HCT116 (cell line): ENCODE measurements at regions not wholly inside any gene's neighbourhood (a gene's known extent, or its start where the extent isn't known, plus 50 kb on each side); places are given as distances from the start of the nearest gene placed in this dataset.

Source experiments
- ATAC-seq: fragments of 200-7000 bp; cut with Tn5 transposase; 2 replicates; pipeline ENCODE4 v1.9.1; 2020; ENCODE audit warnings: mild to moderate bottlenecking, moderate library complexity
- BruUV-seq: library from RNA; stranded (reverse); fragments of 400-500 nt; replicated peaks from 2 replicates; lab custom pipeline; 2021; lab: Mats Ljungman, UMichigan
- CTCF ChIA-PET: fragments of 300-600 bp; sonication (Branson Sonifier 250); formaldehyde crosslinking; loops from one replicate; lab custom pipeline; 2021; ENCODE audit warnings: antibody characterized with exemption; lab: Charles Lee
- POLR2A ChIA-PET: fragments of 300-600, 350-600 bp; sonication (Branson Sonifier 250); formaldehyde crosslinking; loops from one replicate; lab custom pipeline; 2021; ENCODE audit warnings: antibody characterized with exemption; lab: Charles Lee
- RAD21 ChIA-PET, 2 experiments: fragments of 300-600 bp; sonication (Branson Sonifier 250); formaldehyde crosslinking; loops; one replicate each; lab custom pipeline; 2023; ENCODE audit warnings: low total read pairs in 2 of 2; ENCODE audit not compliant: uncharacterized antibody in 2 of 2, unreplicated experiment in 2 of 2, low non-redundant PET in 1 of 2; lab: Charles Lee
- DNase-seq: peaks from one replicate; pipeline ENCODE4 v3.0.0-alpha.2; 2010; ENCODE audit warnings: low read depth, low spot score
- H2AFZ ChIP-seq: fragments of 200-600 bp; shearing (Covaris generic), sonication (generic); 2 replicates; pipeline ENCODE4 v1.6.1; 2017; ENCODE audit warnings: low read depth, mixed run types, mixed read lengths, antibody characterized with exemption, low read length; ENCODE audit not compliant: poor library complexity, severe bottlenecking
- H3K27ac ChIP-seq: 2 replicates; pipeline ENCODE4 v1.5.1; 2012; ENCODE audit warnings: low read depth, low read length
- H3K27me3 ChIP-seq: fragments of 200-600 bp; sonication (generic); 2 replicates; pipeline ENCODE4 v1.6.1; 2016; ENCODE audit warnings: mixed run types, low read length, mixed read lengths; ENCODE audit not compliant: insufficient read depth
- H3K36me3 ChIP-seq, 2 experiments: fragments of 200-500 bp in 1 of 2; fragments of 200-600 bp in 1 of 2; sonication (Bioruptor generic) in 1 of 2; sonication (generic) in 1 of 2; 2 replicates each; pipeline versions ENCODE4 v1.5.1 to v1.6.1; 2014 to 2016; ENCODE audit warnings: low read length in 2 of 2, inconsistent platforms in 1 of 2, mixed read lengths in 1 of 2, mixed run types in 1 of 2; ENCODE audit not compliant: insufficient read depth in 2 of 2, control insufficient read depth in 1 of 2
- H3K4me1 ChIP-seq, 2 experiments: fragments of 200-600 bp in 1 of 2; sonication (generic) in 1 of 2; 2 replicates each; pipeline versions ENCODE4 v1.5.1 to v1.6.1; 2012 to 2017; ENCODE audit warnings: low read length in 2 of 2, inconsistent platforms in 1 of 2, mild to moderate bottlenecking in 1 of 2, mixed read lengths in 1 of 2, mixed run types in 1 of 2, moderate library complexity in 1 of 2; ENCODE audit not compliant: insufficient read depth in 2 of 2, control insufficient read depth in 1 of 2
- H3K4me2 ChIP-seq: fragments of 200-600 bp; sonication (generic); 2 replicates; pipeline ENCODE4 v1.6.1; 2017; ENCODE audit warnings: mixed run types, low read length, mixed read lengths
- H3K4me3 ChIP-seq, 2 experiments: fragments of 200-600 bp in 1 of 2; sonication (generic) in 1 of 2; replicated peaks in 1 of 2; 2 replicates each; pipeline ENCODE4 v1.5.1; 2011 to 2016; ENCODE audit warnings: low read length in 2 of 2, control low read depth in 1 of 2, low read depth in 1 of 2, mild to moderate bottlenecking in 1 of 2, mixed read lengths in 1 of 2, mixed run types in 1 of 2
- H3K79me2 ChIP-seq: fragments of 200-600 bp; sonication (generic); 2 replicates; pipeline ENCODE4 v1.6.1; 2017; ENCODE audit warnings: mild to moderate bottlenecking, mixed run types, low read length, moderate library complexity, mixed read lengths; ENCODE audit not compliant: insufficient read depth
- H3K9ac ChIP-seq: fragments of 200-600 bp; sonication (generic); 2 replicates; pipeline ENCODE4 v1.6.1; 2016; ENCODE audit warnings: low read length, mixed read lengths
- H3K9me2 ChIP-seq: fragments of 200-600 bp; sonication (generic), shearing (Covaris generic); 2 replicates; pipeline ENCODE4 v1.6.1; 2017; ENCODE audit warnings: mixed run types, mild to moderate bottlenecking, moderate library complexity; ENCODE audit not compliant: insufficient read depth
- H3K9me3 ChIP-seq, 2 experiments: fragments of 200-500 bp in 1 of 2; fragments of 200-600 bp in 1 of 2; sonication (Bioruptor generic) in 1 of 2; sonication (generic) in 1 of 2; 2 replicates each; pipeline ENCODE4 v1.6.1; 2014 to 2017; ENCODE audit warnings: low read length in 2 of 2, mixed read lengths in 2 of 2, inconsistent platforms in 1 of 2, low read depth in 1 of 2, mild to moderate bottlenecking in 1 of 2, mixed run types in 1 of 2, moderate library complexity in 1 of 2; ENCODE audit not compliant: control insufficient read depth in 1 of 2, insufficient read depth in 1 of 2
- H4K20me1 ChIP-seq: fragments of 200-600 bp; sonication (generic), shearing (Covaris generic); 2 replicates; pipeline ENCODE4 v1.6.1; 2017; ENCODE audit warnings: mixed run types, mild to moderate bottlenecking, moderate library complexity; ENCODE audit not compliant: insufficient read depth
- ATF3 ChIP-seq: IDR thresholded peaks from 2 replicates; pipeline ENCODE4 v1.6.1; 2012
- CBX3 ChIP-seq: IDR thresholded peaks from 2 replicates; pipeline ENCODE4 v1.6.1; 2012; ENCODE audit warnings: low read depth
- CTCF ChIP-seq, 3 experiments: fragments of 200-600 bp in 1 of 3; sonication (generic) in 1 of 3; IDR thresholded peaks in 2 of 3; conservative IDR thresholded peaks in 1 of 3; 2 replicates each; pipeline ENCODE4 v1.5.1; 2012 to 2017; ENCODE audit warnings: low read depth in 2 of 3, low read length in 2 of 3, antibody characterized with exemption in 1 of 3, borderline replicate concordance in 1 of 3, control low read depth in 1 of 3, mild to moderate bottlenecking in 1 of 3, mixed read lengths in 1 of 3, mixed run types in 1 of 3, moderate library complexity in 1 of 3; ENCODE audit not compliant: insufficient read depth in 1 of 3
- EGR1 ChIP-seq: IDR thresholded peaks from 2 replicates; pipeline ENCODE4 v1.6.1; 2012; ENCODE audit warnings: low read depth
- EZH2 ChIP-seq: fragments of 200-600 bp; sonication (generic); IDR thresholded peaks from 2 replicates; pipeline ENCODE4 v1.6.1; 2017; ENCODE audit warnings: antibody characterized with exemption, mixed run types
- FOSL1 ChIP-seq: IDR thresholded peaks from 2 replicates; pipeline ENCODE4 v1.6.1; 2012; ENCODE audit warnings: low read depth
- MAX ChIP-seq: IDR thresholded peaks from 2 replicates; pipeline ENCODE4 v1.6.1; 2012
- POLR2AphosphoS5 ChIP-seq: IDR thresholded peaks from 2 replicates; pipeline ENCODE4 v1.6.1; 2011; ENCODE audit warnings: mild to moderate bottlenecking, low read depth, low read length, moderate library complexity
- SIN3A ChIP-seq: IDR thresholded peaks from 2 replicates; pipeline ENCODE4 v1.6.1; 2012; ENCODE audit warnings: low read depth
- SP1 ChIP-seq: IDR thresholded peaks from 2 replicates; pipeline ENCODE4 v1.6.1; 2012; ENCODE audit warnings: low read depth
- SRF ChIP-seq: IDR thresholded peaks from 2 replicates; pipeline ENCODE4 v1.6.1; 2012; ENCODE audit warnings: low read depth
- YY1 ChIP-seq: IDR thresholded peaks from 2 replicates; pipeline ENCODE4 v1.6.1; 2011; ENCODE audit warnings: low read length, low read depth, moderate library complexity, mild to moderate bottlenecking; ENCODE audit not compliant: insufficient replicate concordance; ENCODE audit errors: extremely low read depth
- ZFX ChIP-seq: fragments of 450-650 bp; IDR thresholded peaks from 2 replicates; pipeline ENCODE4 v1.6.1; 2017
- intact Hi-C: fragments of 100-400 bp; cut with micrococcal nuclease; formaldehyde crosslinking; loops from 2 replicates; pipeline ENCODE4 v1.10.0; 2022

- ChIA-PET RAD21 (no interaction called here), POLR2A (no interaction called here)
- no peak overlapping the region for H2AFZ ChIP-seq
- H3K4me1 ChIP-seq: no peaks in the 10 kb centered on the region
- no peak overlapping the region for H3K27ac ChIP-seq
- peaks cover 0 to 3% of the 10 kb centered on the region in 2 experiments; a peak in 2 of 4 replicates for H3K9me3 ChIP-seq
- H4K20me1 ChIP-seq: no peaks in the 10 kb centered on the region
- no peak overlapping the region for H3K9ac ChIP-seq
- TF ChIP-seq SRF: no peak
- no peak for TF ChIP-seq SP1
- TF ChIP-seq FOSL1: no peak
- TF ChIP-seq YY1: no peak
- no peak for TF ChIP-seq POLR2AphosphoS5
- TF ChIP-seq CBX3: no peak
- TF ChIP-seq EGR1: no peak
- TF ChIP-seq ATF3: no peak
- TF ChIP-seq EZH2: no peak
- no peak for TF ChIP-seq ZFX
- TF ChIP-seq SIN3A: no peak
- TF ChIP-seq MAX: no peak
- TF ChIP-seq CTCF (IDR thresholded peaks at IDR 0.05 in 2 of 3, conservative IDR thresholded peaks at IDR 0.05 in 1 of 3; ENCODE audit: borderline replicate concordance in 1 of 3, insufficient read depth in 1 of 3, low read depth in 2 of 3, low read length in 2 of 3): no peak
- TF ChIP-seq, all 23 proteins: peak for 0
- Histone ChIP-seq H3K4me3 (no peak overlapping the region), H3K27me3 (no peaks in the 10 kb centered on the region), H3K9me2 (no peaks in the 10 kb centered on the region), H3K36me3 (no peaks in the 10 kb centered on the region), H3K4me2 (no peak overlapping the region), H3K79me2 (no peaks in the 10 kb centered on the region)
- CTCF ChIA-PET: no interaction called here
- intact Hi-C loops: no loop called here
- ATAC-seq: no peak
- no peak for DNase-seq
- BruUV-seq: no TSS peak
Measured at GRCh38 chr10:81575036-81575435, 300.0 kb upstream of the NRG3 start.
